G401 (cell line): ENCODE measurements at regions not wholly inside any gene's neighbourhood (a gene's known extent, or its start where the extent isn't known, plus 50 kb on each side); places are given as distances from the start of the nearest gene placed in this dataset.

ENCODE experiments used
- DNase-seq: peaks from one replicate; pipeline ENCODE4 v3.0.0-alpha.2; 2015; ENCODE audit warnings: low spot score
- in situ Hi-C: cut with HindIII; loops from 2 replicates; pipeline ENCODE4 v1.10.0; 2016; ENCODE audit warnings: low sequenced_read_pairs, mixed read lengths

DNA sequence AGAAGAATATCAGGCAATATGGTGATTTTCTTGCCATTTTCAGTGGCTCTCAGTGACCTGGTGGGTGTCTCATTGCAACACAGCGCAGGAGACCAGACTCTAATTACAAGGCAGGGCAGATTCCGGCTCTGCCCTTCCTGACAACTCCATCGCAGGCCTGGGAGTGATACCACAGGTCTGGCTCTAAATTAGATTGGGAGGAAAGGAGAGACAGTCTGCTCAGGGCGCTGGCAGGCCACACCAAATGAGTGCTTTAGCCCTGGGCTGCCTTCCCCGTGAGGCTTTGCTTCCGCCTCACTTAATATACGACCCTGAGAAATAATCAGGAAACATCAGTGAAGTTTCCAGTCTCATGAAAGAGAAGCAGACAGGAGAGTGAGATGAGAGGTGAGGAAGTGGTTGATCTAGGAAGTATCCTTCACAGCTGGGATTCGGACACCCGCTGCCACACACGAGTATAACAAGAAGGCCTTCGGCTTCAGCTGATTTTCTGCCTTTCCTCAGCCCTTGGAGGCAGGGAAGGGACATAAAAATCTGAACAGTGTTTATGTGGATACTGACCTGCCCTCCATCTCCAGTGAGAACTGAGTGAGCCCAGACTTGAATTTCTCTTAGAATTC is 73.7 kb upstream of the PROK2 start:
- no peak for DNase-seq
- in situ Hi-C loops, result no loop called here

DNA sequence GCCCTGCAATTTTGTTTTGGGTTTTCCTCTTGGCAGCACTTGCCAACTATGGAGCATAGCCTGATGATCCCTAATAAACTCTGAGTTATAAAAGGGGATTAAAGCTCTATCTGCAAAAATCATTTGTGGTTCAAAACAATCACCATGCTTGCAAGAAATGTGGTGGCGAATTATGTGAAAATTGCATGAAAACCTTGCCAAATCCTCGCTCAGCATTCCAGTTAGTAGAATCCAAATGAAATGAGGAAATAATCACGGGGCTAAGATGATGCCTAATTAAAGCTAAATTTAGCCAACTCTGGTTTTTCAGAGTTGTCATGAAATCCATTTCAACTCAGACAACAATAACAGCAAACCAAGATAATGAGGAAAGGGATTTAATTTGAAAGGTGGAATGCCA is 73.0 kb upstream of the PROK2 start:
- no peak for DNase-seq
- in situ Hi-C loops, result no loop called here

DNA sequence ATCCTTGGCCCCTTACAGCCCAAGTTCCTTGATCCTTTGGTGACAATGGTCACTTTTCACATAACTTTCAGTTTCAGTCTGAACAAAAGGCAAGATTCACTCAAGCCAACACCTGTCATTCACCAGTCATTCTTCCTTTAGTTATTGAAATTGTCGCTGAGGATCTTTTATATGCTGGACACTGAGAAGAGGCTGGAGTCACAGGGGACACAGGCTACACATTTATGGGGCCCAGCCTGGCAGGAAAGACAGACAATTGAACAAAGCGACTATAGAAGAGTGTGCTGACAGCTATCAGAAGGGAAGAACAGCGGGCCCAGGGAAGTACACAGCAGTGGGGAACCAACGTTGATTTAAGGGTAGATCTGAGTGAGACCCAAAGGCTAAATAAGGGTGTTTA is 69.8 kb upstream of the PROK2 start:
- DNase-seq, result no peak
- in situ Hi-C loops, result no loop called here

DNA sequence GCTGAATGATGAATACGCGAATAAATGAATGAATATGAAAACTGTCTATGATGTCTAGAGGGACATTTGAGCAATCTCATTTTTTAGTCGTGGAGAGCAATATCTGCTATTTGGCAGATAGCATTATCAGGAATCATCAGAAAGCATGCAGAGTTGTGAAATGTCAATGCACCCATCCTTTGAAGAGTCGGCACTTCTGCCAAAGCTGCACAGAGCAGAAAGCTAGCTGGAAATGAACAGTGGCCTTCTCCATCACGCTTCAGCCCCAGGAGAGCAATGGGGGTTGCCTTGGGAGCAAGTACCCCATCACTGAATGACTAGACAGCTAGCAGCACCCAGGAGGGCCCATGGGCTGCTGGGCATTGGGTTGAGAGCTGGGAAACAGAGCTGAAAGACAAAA is 69.1 kb upstream of the PROK2 start:
- in situ Hi-C loops, result no loop called here
- no peak for DNase-seq

DNA sequence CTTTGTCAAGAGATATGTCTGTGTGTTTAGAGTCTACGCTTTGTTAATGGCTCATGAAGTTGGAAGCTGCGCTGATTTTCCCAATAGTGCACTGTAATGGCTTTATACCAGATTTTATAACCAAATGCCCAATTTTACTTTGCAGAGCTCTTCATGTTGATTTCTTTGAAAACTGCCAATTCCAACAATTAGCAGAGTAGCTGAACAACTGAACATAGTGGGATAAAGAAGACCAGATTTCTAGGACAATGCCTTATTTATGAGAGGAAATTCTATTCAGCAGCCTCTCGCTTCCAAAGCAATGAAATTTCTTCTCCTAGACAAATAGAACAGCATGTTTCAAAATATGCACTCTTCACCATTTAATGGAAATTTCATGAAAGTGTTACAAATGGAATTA is 66.9 kb upstream of the PROK2 start:
- in situ Hi-C loops, result no loop called here
- DNase-seq, result no peak

DNA sequence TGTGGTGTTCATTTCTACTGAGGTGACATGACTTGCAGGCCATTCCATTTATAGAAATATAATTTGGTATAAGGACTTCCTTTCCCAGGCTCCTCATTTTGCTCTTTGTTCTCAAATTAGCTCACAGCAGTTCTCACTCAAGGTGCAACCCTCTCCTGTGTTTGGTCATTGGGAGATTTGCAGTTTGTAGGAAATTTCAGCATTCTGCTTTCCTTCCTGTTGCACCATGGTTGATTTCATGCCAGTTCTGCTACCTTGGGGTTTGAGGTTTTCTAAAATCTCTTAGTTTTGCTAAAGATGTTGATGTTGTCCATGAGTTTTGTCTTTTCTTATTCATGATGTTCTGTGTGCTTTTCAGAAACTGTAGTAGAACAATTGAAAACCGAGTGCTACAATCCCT is 65.7 kb upstream of the PROK2 start:
- in situ Hi-C loops, result no loop called here
- no peak for DNase-seq

DNA sequence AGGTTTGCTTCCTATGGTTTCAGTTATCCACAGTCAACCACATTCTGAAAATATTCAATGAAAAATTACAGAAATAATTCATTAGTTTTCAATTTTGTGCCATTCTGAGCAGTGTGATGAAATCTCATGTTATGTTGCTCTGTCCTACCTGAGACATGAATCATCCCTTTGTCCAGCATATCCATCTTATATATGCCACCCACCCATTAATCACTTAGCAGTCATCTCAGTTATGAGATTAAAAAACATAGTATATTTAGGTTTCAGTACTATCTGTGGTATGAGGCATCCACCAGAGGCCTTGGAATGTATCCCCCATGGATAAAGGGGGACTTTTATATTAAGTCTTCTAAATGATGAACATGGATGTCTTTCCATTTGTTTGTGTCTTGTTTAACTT is 64.7 kb upstream of the PROK2 start:
- no peak for DNase-seq
- in situ Hi-C loops, result no loop called here

DNA sequence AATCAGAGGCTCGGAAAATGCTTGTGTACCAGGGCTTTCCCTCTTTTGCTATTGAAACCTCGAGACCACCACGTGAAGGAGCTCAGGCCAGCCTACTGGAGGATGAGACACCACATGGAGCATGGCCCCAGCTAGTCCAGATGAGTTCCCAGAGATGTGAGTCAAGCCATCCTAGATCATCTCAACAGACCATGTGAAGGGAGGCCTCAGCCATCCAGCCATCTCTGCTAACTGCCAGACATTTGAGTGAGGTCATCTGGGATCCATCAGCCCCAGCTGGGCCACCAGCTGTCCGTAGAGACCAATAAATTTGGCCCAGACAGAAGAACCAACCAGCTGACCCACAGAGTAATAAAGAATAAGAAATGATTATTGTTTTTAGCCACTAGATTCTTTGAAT is 62.8 kb upstream of the PROK2 start:
- in situ Hi-C loops, result no loop called here
- no peak for DNase-seq

DNA sequence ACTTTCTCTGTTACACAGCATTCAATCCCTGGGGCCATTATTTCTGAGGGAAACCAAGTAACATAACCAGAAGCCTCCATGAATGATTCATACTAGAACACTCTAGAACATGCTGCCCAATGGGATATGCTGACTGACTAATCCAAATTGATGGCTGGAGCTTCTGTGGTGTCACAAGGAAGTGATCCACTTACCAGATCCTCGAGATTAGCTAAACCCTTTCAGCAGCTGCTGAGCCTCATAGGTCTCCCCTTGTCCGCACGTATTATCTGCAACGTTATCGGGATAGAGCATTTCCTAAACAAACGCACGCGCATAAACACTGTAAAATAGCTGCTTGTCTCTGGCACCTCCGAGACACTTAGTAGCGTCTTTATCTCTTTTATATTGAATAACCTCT is 61.2 kb upstream of the PROK2 start:
- in situ Hi-C loops, result no loop called here

DNA sequence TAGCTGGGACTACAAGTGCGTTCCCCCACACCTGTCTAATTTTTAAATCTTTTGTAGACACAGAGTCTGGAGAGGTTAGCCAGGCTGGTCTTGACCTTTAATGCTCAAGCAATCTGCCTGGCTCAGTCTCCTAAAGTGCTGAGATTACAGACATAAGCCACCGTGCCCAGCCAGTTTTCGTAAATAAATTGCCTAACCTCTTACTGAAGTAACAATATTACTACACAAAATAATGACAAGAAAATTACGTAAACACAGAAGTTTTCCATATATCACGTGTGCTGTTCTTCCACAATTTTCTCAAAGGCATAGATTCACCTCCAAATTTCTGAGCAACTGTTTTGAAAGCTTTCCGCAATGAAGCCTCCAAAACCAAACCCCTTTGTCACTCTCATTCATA is 58.1 kb upstream of the PROK2 start:
- in situ Hi-C loops, result no loop called here
- DNase-seq, result no peak

More for the DNA sequence above, 61.2 kb upstream of the PROK2 start:
- DNase-seq, result no peak

DNA sequence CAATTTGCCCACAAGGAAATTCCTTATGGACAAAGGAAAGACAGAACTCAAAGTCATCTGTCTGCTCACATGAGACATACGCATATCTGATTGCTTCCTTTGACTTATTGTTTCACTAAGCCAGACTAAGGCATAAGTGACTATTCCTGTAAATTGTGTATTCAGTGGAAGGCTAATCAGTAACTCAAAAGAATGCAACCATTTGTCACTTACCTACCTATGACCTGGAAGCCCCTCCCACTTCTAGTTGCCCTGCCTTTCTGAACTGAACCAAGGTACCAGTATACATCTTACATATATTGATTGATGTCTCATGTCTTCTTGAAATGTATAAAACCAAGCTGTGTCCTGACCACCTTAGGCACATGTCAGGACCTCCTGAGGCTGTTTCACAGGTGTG is 53.5 kb upstream of the PROK2 start:
- in situ Hi-C loops, result no loop called here

More for the DNA sequence above, 53.5 kb upstream of the PROK2 start:
- DNase-seq, result no peak
